ENCODE measurements at regions not wholly inside any gene's neighbourhood (a gene's known extent, or its start where the extent isn't known, plus 50 kb on each side); places are given as distances from the start of the nearest gene placed in this dataset.

DNA sequence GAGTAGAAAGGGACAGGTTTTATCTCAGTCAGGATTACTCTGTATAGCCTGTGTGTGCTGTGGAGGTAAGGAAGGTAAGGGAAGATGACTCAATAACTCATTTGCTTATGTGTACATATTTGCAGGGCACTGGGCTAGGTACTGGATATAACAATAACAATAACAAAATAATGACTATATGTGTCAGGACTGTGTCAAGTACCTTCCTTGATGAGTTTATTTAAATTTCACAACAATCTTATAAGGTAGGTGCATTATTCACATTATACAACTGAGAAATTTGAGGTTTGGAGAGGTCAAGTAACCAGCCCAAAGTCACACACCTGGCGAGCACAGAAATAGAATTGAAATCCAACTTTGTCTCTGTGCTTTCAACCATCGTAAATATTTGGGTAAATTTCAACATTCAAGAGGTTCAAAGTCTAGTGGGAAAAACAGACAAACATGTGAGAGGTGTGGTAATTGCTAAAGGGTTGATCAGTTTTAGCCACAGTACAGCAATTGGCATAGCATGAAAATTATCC, 131.8 kb downstream of the APIP start (continued):
- TF ChIP-seq MEF2D (CRISPR knock-in tag; IDR thresholded peaks at IDR 0.05): peak; percentile 90
- TF ChIP-seq KDM4B (CRISPR knock-in tag; IDR thresholded peaks at IDR 0.05): 0 out of 2 replicates have a peak, but pooled peaks have one; percentile 17
- no peak for TF ChIP-seq TBP (CRISPR knock-in tag; IDR thresholded peaks at IDR 0.05)
- TF ChIP-seq POGZ (CRISPR knock-in tag; IDR thresholded peaks at IDR 0.05): 0 out of 2 replicates have a peak, but pooled peaks have one; percentile 35
- no peak for TF ChIP-seq ZNF766 (CRISPR knock-in tag; IDR thresholded peaks at IDR 0.05; ENCODE audit: borderline replicate concordance)
- no peak for TF ChIP-seq DNMT3B (CRISPR knock-in tag; conservative IDR thresholded peaks at IDR 0.05)
- peak; percentile 52; the same call in 1 of the 2 replicates for TF ChIP-seq MBD4 (IDR thresholded peaks at IDR 0.05; ENCODE audit: borderline replicate concordance, low read length)
- no peak for TF ChIP-seq KDM3A (CRISPR knock-in tag; IDR thresholded peaks at IDR 0.05; ENCODE audit: low read depth)
- TF ChIP-seq SSRP1 (CRISPR knock-in tag; IDR thresholded peaks at IDR 0.05): 0 out of 2 replicates have a peak, but pooled peaks have one; percentile 81
- no peak for TF ChIP-seq MTF2 (CRISPR knock-in tag; IDR thresholded peaks at IDR 0.05; ENCODE audit: borderline replicate concordance)
- TF ChIP-seq NBN (conservative IDR thresholded peaks at IDR 0.05): no peak
- no peak for TF ChIP-seq ZBTB7A (CRISPR knock-in tag; IDR thresholded peaks at IDR 0.05)
- TF ChIP-seq ZNF383 (CRISPR knock-in tag; IDR thresholded peaks at IDR 0.05; ENCODE audit: borderline replicate concordance): no peak
- peak; percentile 35; the same call in 1 of the 2 replicates for TF ChIP-seq NR1H2 (CRISPR knock-in tag; IDR thresholded peaks at IDR 0.05; ENCODE audit: borderline replicate concordance, low read depth)
- TF ChIP-seq MED1 (CRISPR knock-in tag; IDR thresholded peaks at IDR 0.05): peak; percentile 66; the same call in 1 of the 2 replicates
- 0 out of 2 replicates have a peak, but pooled peaks have one; percentile 30 for TF ChIP-seq THRA (CRISPR knock-in tag; IDR thresholded peaks at IDR 0.05; ENCODE audit: borderline replicate concordance)
- TF ChIP-seq JUND (CRISPR knock-in tag; IDR thresholded peaks at IDR 0.05): no peak
- peak; percentile 4 for TF ChIP-seq ZBTB7B (CRISPR knock-in tag; IDR thresholded peaks at IDR 0.05)
- TF ChIP-seq SP5 (CRISPR knock-in tag; IDR thresholded peaks at IDR 0.05; ENCODE audit: borderline replicate concordance, low read depth): peak; percentile 53; the same call in 1 of the 2 replicates
- peak; percentile 82 for TF ChIP-seq NFIC (IDR thresholded peaks at IDR 0.05; ENCODE audit: low read length)
- TF ChIP-seq, protein P1, sequence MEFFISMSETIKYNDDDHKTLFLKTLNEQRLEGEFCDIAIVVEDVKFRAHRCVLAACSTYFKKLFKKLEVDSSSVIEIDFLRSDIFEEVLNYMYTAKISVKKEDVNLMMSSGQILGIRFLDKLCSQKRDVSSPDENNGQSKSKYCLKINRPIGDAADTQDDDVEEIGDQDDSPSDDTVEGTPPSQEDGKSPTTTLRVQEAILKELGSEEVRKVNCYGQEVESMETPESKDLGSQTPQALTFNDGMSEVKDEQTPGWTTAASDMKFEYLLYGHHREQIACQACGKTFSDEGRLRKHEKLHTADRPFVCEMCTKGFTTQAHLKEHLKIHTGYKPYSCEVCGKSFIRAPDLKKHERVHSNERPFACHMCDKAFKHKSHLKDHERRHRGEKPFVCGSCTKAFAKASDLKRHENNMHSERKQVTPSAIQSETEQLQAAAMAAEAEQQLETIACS (CRISPR knock-in tag; IDR thresholded peaks at IDR 0.05): no peak
- TF ChIP-seq SOX5 (CRISPR knock-in tag; IDR thresholded peaks at IDR 0.05; ENCODE audit: borderline replicate concordance): peak; percentile 62; the same call in 1 of the 2 replicates
- TF ChIP-seq ZUFSP (CRISPR knock-in tag; IDR thresholded peaks at IDR 0.05; ENCODE audit: borderline replicate concordance): no peak
- TF ChIP-seq TMF1 (CRISPR knock-in tag; IDR thresholded peaks at IDR 0.05; ENCODE audit: low read depth): no peak
- peak; percentile 8; the same call in 1 of the 2 replicates for TF ChIP-seq STAG1 (CRISPR knock-in tag; IDR thresholded peaks at IDR 0.05)
- TF ChIP-seq, protein P2, sequence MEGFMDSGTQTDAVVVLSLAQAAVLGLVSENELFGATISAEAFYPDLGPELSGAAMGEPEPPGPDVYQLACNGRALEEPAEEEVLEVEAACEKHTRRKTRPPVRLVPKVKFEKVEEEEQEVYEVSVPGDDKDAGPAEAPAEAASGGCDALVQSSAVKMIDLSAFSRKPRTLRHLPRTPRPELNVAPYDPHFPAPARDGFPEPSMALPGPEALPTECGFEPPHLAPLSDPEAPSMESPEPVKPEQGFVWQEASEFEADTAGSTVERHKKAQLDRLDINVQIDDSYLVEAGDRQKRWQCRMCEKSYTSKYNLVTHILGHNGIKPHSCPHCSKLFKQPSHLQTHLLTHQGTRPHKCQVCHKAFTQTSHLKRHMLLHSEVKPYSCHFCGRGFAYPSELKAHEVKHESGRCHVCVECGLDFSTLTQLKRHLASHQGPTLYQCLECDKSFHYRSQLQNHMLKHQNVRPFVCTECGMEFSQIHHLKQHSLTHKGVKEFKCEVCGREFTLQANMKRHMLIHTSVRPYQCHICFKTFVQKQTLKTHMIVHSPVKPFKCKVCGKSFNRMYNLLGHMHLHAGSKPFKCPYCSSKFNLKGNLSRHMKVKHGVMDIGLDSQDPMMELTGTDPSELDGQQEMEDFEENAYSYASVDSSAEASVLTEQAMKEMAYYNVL (CRISPR knock-in tag; IDR thresholded peaks at IDR 0.05; ENCODE audit: borderline replicate concordance): peak; percentile 62; the same call in 1 of the 2 replicates
- TF ChIP-seq ATM (IDR thresholded peaks at IDR 0.05; ENCODE audit: borderline replicate concordance): no peak
- TF ChIP-seq NFRKB (IDR thresholded peaks at IDR 0.05): no peak
